Testis (tissue), 2 donors: ENCODE measurements at regions not wholly inside any gene's neighbourhood (a gene's known extent, or its start where the extent isn't known, plus 50 kb on each side); places are given as distances from the start of the nearest gene placed in this dataset.

Source experiments
- POLR2A ChIP-seq: fragments of 450-650 bp; IDR thresholded peaks from one replicate; pipeline ENCODE4 v1.6.1; 2017; ENCODE audit warnings: antibody characterized with exemption, mild to moderate bottlenecking, moderate library complexity
- TF ChIP-seq, protein P1 (sequence below), 3 experiments: fragments of 450-650 bp in 2 of 3; fragments of 200-600 bp in 1 of 3; sonication (generic) in 1 of 3; IDR thresholded peaks; one replicate each; pipeline ENCODE4 v1.5.1; 2016 to 2019; ENCODE audit warnings: antibody characterized with exemption in 3 of 3, mild to moderate bottlenecking in 2 of 3, moderate library complexity in 1 of 3

DNA sequence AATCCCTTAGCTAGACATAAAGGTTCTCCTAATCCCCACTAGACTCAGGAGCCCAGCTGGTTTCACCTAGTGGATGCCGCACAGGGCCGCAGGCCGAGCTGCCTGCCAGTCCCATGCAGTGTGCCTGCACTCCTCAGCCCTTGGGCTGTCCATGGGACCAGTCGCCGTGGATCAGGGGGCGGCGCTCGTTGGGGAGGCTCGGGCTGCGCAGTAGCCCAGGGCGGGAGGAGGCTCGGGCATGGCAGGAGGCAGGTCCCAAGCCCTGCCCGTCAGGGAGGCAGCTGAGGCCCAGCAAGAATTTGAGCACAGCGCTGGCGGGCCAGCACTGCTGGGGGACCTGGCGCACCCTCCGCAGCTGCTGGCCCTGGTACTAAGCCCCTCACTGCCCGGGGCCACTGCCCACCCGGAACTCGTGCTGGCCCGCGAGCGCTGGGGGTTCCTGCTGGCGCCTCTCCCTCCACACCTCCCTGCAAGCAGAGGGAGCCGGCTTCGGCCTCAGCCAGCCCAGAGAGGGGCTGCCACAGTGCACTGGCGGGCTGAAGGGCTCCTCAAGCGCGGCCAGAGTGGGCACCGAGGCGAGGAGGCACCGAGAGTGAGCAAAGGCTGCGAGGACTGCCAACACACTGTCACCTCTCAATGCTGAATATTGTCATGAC is 307.8 kb downstream of the C6orf118 start:
- TF ChIP-seq, protein P1, sequence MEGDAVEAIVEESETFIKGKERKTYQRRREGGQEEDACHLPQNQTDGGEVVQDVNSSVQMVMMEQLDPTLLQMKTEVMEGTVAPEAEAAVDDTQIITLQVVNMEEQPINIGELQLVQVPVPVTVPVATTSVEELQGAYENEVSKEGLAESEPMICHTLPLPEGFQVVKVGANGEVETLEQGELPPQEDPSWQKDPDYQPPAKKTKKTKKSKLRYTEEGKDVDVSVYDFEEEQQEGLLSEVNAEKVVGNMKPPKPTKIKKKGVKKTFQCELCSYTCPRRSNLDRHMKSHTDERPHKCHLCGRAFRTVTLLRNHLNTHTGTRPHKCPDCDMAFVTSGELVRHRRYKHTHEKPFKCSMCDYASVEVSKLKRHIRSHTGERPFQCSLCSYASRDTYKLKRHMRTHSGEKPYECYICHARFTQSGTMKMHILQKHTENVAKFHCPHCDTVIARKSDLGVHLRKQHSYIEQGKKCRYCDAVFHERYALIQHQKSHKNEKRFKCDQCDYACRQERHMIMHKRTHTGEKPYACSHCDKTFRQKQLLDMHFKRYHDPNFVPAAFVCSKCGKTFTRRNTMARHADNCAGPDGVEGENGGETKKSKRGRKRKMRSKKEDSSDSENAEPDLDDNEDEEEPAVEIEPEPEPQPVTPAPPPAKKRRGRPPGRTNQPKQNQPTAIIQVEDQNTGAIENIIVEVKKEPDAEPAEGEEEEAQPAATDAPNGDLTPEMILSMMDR (IDR thresholded peaks at IDR 0.05): no peak
- TF ChIP-seq POLR2A: no peak
